ENCODE measurements at regions not wholly inside any gene's neighbourhood (a gene's known extent, or its start where the extent isn't known, plus 50 kb on each side); places are given as distances from the start of the nearest gene placed in this dataset.

GRCh38 chr9:96064826-96065481, 189.5 kb downstream of the ERCC6L2 start:
- Histone ChIP-seq H3K4me1 (ENCODE audit: insufficient read depth, low read length) (no peaks in the 10 kb centered on the region), H3K9ac (ENCODE audit: low read depth, low read length) (no peak overlapping the region), H3K4me2 (ENCODE audit: insufficient read depth, low read length) (no peak overlapping the region), H3K79me2 (ENCODE audit: insufficient read depth, low read length) (no peaks in the 10 kb centered on the region), H2AFZ (ENCODE audit: low read depth, low read length) (no peak overlapping the region), H3K27me3 (ENCODE audit: insufficient read depth, low read length, poor library complexity) (no peaks in the 10 kb centered on the region), H3K36me3 (ENCODE audit: insufficient read depth, low read length) (no peaks in the 10 kb centered on the region), H3K9me3 (ENCODE audit: insufficient read depth, low read length, severe bottlenecking) (no peaks in the 10 kb centered on the region), H3K27ac (ENCODE audit: low read length) (no peak overlapping the region), H4K20me1 (ENCODE audit: insufficient read depth, low read length) (no peaks in the 10 kb centered on the region), H3K4me3 (ENCODE audit: low read depth in 1 of 2, low read length in 2 of 2) (no peak overlapping the region)
- no peak for TF ChIP-seq EZH2 (IDR thresholded peaks at IDR 0.05; ENCODE audit: borderline replicate concordance, low read depth, low read length, severe bottlenecking)
- no peak for TF ChIP-seq CTCF (IDR thresholded peaks at IDR 0.05; ENCODE audit: borderline replicate concordance, extremely low read depth, low read length, poor library complexity, severe bottlenecking)
- ATAC-seq (ENCODE audit: insufficient read depth, low read depth) = no peak
- no peak for DNase-seq

DNA sequence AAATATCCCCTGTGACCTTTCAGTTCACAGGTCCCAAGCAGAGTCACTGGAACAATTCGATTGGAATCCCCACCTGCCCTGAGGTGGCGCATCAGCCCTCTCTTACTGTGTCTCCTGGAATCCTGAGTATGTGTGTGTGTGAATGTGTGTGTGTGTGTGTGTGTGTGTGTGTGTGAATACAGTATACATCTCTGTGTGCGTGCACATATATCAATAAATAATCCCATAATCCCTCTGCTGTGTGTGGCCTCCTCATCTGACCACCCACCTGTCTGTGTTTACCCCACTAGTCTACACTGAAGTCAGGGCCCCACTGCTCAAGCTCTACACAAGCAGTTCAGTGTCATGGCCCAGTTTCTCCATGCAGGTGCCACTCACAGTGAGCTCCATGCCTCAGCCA, 187.4 kb downstream of the ERCC6L2 start:
- no peaks in the 10 kb centered on the region for H3K36me3 ChIP-seq (ENCODE audit: insufficient read depth, low read length)
- no peaks in the 10 kb centered on the region for H3K79me2 ChIP-seq (ENCODE audit: insufficient read depth, low read length)
- H3K27ac ChIP-seq (ENCODE audit: low read length) = no peak overlapping the region
- no peaks in the 10 kb centered on the region for H4K20me1 ChIP-seq (ENCODE audit: insufficient read depth, low read length)
- ATAC-seq (ENCODE audit: insufficient read depth, low read depth) = no peak
- no peak for DNase-seq
- H3K4me3 ChIP-seq (ENCODE audit: low read depth in 1 of 2, low read length in 2 of 2) = no peak overlapping the region
- H3K4me1 ChIP-seq (ENCODE audit: insufficient read depth, low read length) = no peaks in the 10 kb centered on the region
- no peak for TF ChIP-seq CTCF (IDR thresholded peaks at IDR 0.05; ENCODE audit: borderline replicate concordance, extremely low read depth, low read length, poor library complexity, severe bottlenecking)
- no peak for TF ChIP-seq EZH2 (IDR thresholded peaks at IDR 0.05; ENCODE audit: borderline replicate concordance, low read depth, low read length, severe bottlenecking)
- H2AFZ ChIP-seq (ENCODE audit: low read depth, low read length) = no peak overlapping the region
- no peaks in the 10 kb centered on the region for H3K27me3 ChIP-seq (ENCODE audit: insufficient read depth, low read length, poor library complexity)
- no peak overlapping the region for H3K9ac ChIP-seq (ENCODE audit: low read depth, low read length)
- no peak overlapping the region for H3K4me2 ChIP-seq (ENCODE audit: insufficient read depth, low read length)
- H3K9me3 ChIP-seq (ENCODE audit: insufficient read depth, low read length, severe bottlenecking) = no peaks in the 10 kb centered on the region

DNA sequence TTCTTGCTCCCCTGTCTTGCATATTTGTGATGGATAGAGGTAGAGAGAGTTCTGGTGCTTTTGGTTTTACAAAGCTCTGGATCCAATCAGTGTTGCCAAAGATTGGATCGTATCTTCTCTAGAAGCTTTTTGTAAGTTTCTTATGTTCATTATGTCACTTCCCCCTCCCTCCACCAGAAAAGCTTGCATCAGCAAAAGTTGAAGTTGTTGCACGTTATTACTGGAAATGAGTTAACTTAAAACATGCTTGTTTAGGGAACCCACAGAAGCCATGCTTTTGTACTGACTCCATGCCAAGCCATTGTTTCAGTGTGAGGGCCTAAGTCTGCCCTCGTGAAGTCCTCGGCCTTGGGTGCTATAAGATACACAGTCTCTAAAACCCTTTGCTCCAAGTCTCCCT, 186.5 kb downstream of the ERCC6L2 start:
- ATAC-seq (ENCODE audit: insufficient read depth, low read depth) (no peak), DNase-seq (no peak)
- Histone ChIP-seq H3K4me2 (ENCODE audit: insufficient read depth, low read length) (no peak overlapping the region), H3K4me1 (ENCODE audit: insufficient read depth, low read length) (no peaks in the 10 kb centered on the region), H3K9me3 (ENCODE audit: insufficient read depth, low read length, severe bottlenecking) (no peaks in the 10 kb centered on the region), H3K9ac (ENCODE audit: low read depth, low read length) (no peak overlapping the region), H3K36me3 (ENCODE audit: insufficient read depth, low read length) (no peaks in the 10 kb centered on the region), H3K27ac (ENCODE audit: low read length) (no peak overlapping the region), H3K4me3 (ENCODE audit: low read depth in 1 of 2, low read length in 2 of 2) (no peak overlapping the region), H3K79me2 (ENCODE audit: insufficient read depth, low read length) (no peaks in the 10 kb centered on the region), H3K27me3 (ENCODE audit: insufficient read depth, low read length, poor library complexity) (no peaks in the 10 kb centered on the region), H2AFZ (ENCODE audit: low read depth, low read length) (no peak overlapping the region), H4K20me1 (ENCODE audit: insufficient read depth, low read length) (no peaks in the 10 kb centered on the region)
- TF ChIP-seq EZH2 (IDR thresholded peaks at IDR 0.05; ENCODE audit: borderline replicate concordance, low read depth, low read length, severe bottlenecking) (no peak), CTCF (IDR thresholded peaks at IDR 0.05; ENCODE audit: borderline replicate concordance, extremely low read depth, low read length, poor library complexity, severe bottlenecking) (no peak)

All from DND-41 (cell line).